NB4 (cell line): ENCODE measurements at regions not wholly inside any gene's neighbourhood (a gene's known extent, or its start where the extent isn't known, plus 50 kb on each side); places are given as distances from the start of the nearest gene placed in this dataset.

Source experiments
- POLR2A ChIP-seq: IDR thresholded peaks from 2 replicates; pipeline ENCODE4 v1.6.1; 2011; ENCODE audit warnings: mild to moderate bottlenecking; ENCODE audit not compliant: insufficient read length; ENCODE audit errors: extremely low read depth
- TF ChIP-seq, protein P1 (sequence below): IDR thresholded peaks from one replicate; pipeline ENCODE4 v1.5.1; 2012; ENCODE audit warnings: low read depth, low read length

GRCh38 chr12:105980533-105980932 is 158.2 kb downstream of the NUAK1 start:
- TF ChIP-seq, protein P1, sequence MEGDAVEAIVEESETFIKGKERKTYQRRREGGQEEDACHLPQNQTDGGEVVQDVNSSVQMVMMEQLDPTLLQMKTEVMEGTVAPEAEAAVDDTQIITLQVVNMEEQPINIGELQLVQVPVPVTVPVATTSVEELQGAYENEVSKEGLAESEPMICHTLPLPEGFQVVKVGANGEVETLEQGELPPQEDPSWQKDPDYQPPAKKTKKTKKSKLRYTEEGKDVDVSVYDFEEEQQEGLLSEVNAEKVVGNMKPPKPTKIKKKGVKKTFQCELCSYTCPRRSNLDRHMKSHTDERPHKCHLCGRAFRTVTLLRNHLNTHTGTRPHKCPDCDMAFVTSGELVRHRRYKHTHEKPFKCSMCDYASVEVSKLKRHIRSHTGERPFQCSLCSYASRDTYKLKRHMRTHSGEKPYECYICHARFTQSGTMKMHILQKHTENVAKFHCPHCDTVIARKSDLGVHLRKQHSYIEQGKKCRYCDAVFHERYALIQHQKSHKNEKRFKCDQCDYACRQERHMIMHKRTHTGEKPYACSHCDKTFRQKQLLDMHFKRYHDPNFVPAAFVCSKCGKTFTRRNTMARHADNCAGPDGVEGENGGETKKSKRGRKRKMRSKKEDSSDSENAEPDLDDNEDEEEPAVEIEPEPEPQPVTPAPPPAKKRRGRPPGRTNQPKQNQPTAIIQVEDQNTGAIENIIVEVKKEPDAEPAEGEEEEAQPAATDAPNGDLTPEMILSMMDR = no peak
- TF ChIP-seq POLR2A = no peak
